H9 (cell line): ENCODE measurements at regions not wholly inside any gene's neighbourhood (a gene's known extent, or its start where the extent isn't known, plus 50 kb on each side); places are given as distances from the start of the nearest gene placed in this dataset.

Source experiments
- DNase-seq: peaks from one replicate; pipeline ENCODE4 v3.0.0-alpha.2; 2017
- H2AFZ ChIP-seq: one replicate; pipeline ENCODE4 v1.6.1; 2013; ENCODE audit warnings: mild to moderate bottlenecking, low read length, control low read depth, moderate library complexity
- H2AK5ac ChIP-seq: 2 replicates; pipeline ENCODE4 v1.6.1; 2013; ENCODE audit warnings: low read length, control low read depth, mixed read lengths; ENCODE audit not compliant: insufficient read length
- H2BK120ac ChIP-seq: one replicate; pipeline ENCODE4 v1.6.1; 2013; ENCODE audit warnings: low read depth, mild to moderate bottlenecking, low read length, control low read depth, inconsistent platforms; ENCODE audit not compliant: poor library complexity, severe bottlenecking
- H2BK12ac ChIP-seq: 2 replicates; pipeline ENCODE4 v1.6.1; 2013; ENCODE audit warnings: low read length, control low read depth, mixed read lengths, low read depth; ENCODE audit not compliant: insufficient read length
- H2BK15ac ChIP-seq: 2 replicates; pipeline ENCODE4 v1.6.1; 2013; ENCODE audit warnings: low read depth, low read length, control low read depth
- H2BK20ac ChIP-seq: one replicate; pipeline ENCODE4 v1.6.1; 2013; ENCODE audit warnings: low read depth, mild to moderate bottlenecking, low read length, control low read depth, inconsistent platforms; ENCODE audit not compliant: poor library complexity, severe bottlenecking
- H2BK5ac ChIP-seq: 2 replicates; pipeline ENCODE4 v1.6.1; 2013; ENCODE audit warnings: low read length, control low read depth, mixed read lengths; ENCODE audit not compliant: insufficient read length
- H3K14ac ChIP-seq: 2 replicates; pipeline ENCODE4 v1.6.1; 2013; ENCODE audit warnings: low read length, control low read depth; ENCODE audit not compliant: insufficient read depth
- H3K18ac ChIP-seq: 2 replicates; pipeline ENCODE4 v1.6.1; 2013; ENCODE audit warnings: low read depth, mild to moderate bottlenecking, mixed read lengths, low read length, control low read depth; ENCODE audit not compliant: insufficient read length
- H3K23ac ChIP-seq: 2 replicates; pipeline ENCODE4 v1.6.1; 2013; ENCODE audit warnings: low read length, control low read depth, mixed read lengths, low read depth; ENCODE audit not compliant: insufficient read length
- H3K23me2 ChIP-seq: 2 replicates; pipeline ENCODE4 v1.6.1; 2013; ENCODE audit warnings: low read depth, mild to moderate bottlenecking, mixed read lengths, low read length, control low read depth; ENCODE audit not compliant: insufficient read length, poor library complexity, severe bottlenecking
- H3K27ac ChIP-seq: 2 replicates; pipeline ENCODE4 v1.5.1; 2013; ENCODE audit warnings: low read length, control low read depth, mixed read lengths, low read depth; ENCODE audit not compliant: insufficient read length
- H3K27me3 ChIP-seq: 2 replicates; pipeline ENCODE4 v1.6.1; 2013; ENCODE audit warnings: low read length, control low read depth, inconsistent platforms; ENCODE audit not compliant: insufficient read depth
- H3K4ac ChIP-seq: 2 replicates; pipeline ENCODE4 v1.6.1; 2013; ENCODE audit warnings: low read depth, mild to moderate bottlenecking, control low read depth, inconsistent platforms, low read length, moderate library complexity
- H3K4me1 ChIP-seq: 2 replicates; pipeline ENCODE4 v1.6.1; 2013; ENCODE audit warnings: low read length, control low read depth, inconsistent platforms; ENCODE audit not compliant: insufficient read depth
- H3K4me2 ChIP-seq: 2 replicates; pipeline ENCODE4 v1.6.1; 2013; ENCODE audit warnings: low read length, control low read depth, mixed read lengths; ENCODE audit not compliant: insufficient read length, insufficient read depth
- H3K56ac ChIP-seq: 2 replicates; pipeline ENCODE4 v1.6.1; 2013; ENCODE audit warnings: low read depth, mild to moderate bottlenecking, mixed read lengths, low read length, control low read depth; ENCODE audit not compliant: insufficient read length
- H3K79me1 ChIP-seq: 2 replicates; pipeline ENCODE4 v1.6.1; 2013; ENCODE audit warnings: low read depth, mild to moderate bottlenecking, moderate library complexity, low read length, control low read depth, inconsistent platforms; ENCODE audit not compliant: insufficient read depth, poor library complexity, severe bottlenecking
- H3K79me2 ChIP-seq: 2 replicates; pipeline ENCODE4 v1.6.1; 2013; ENCODE audit warnings: low read length, control low read depth, inconsistent platforms; ENCODE audit not compliant: insufficient read depth
- H3K9ac ChIP-seq: 2 replicates; pipeline ENCODE4 v1.6.1; 2013; ENCODE audit warnings: low read length, control low read depth, mixed read lengths; ENCODE audit not compliant: insufficient read length; ENCODE audit errors: extremely low read depth
- H3K9me3 ChIP-seq: one replicate; pipeline ENCODE4 v1.6.1; 2013; ENCODE audit warnings: low read depth, low read length, inconsistent platforms; ENCODE audit not compliant: control insufficient read depth
- H3T11ph ChIP-seq: one replicate; pipeline ENCODE4 v1.6.1; 2013; ENCODE audit warnings: mild to moderate bottlenecking, low read length, control low read depth, inconsistent platforms
- H4K20me1 ChIP-seq: one replicate; pipeline ENCODE4 v1.6.1; 2013; ENCODE audit not compliant: control insufficient read depth, insufficient read length, insufficient read depth
- H4K5ac ChIP-seq: 2 replicates; pipeline ENCODE4 v1.6.1; 2013; ENCODE audit warnings: low read depth, mild to moderate bottlenecking, mixed read lengths, low read length, control low read depth; ENCODE audit not compliant: insufficient read length
- H4K8ac ChIP-seq: replicated peaks from 2 replicates; pipeline ENCODE4 v1.6.1; 2013; ENCODE audit warnings: low read length, control low read depth, mixed read lengths, low read depth; ENCODE audit not compliant: insufficient read length
- H4K91ac ChIP-seq: 2 replicates; pipeline ENCODE4 v1.6.1; 2013; ENCODE audit warnings: low read depth, mild to moderate bottlenecking, moderate library complexity, mixed read lengths, low read length, control low read depth; ENCODE audit not compliant: insufficient read length
- H3K27ac Mint-ChIP-seq, 3 experiments: 2 replicates in 2 of 3; 3 replicates in 1 of 3; pipeline ENCODE4 v1.8.0; 2020 to 2021; ENCODE audit warnings: mixed read lengths in 3 of 3, mild to moderate bottlenecking in 1 of 3, moderate library complexity in 1 of 3
- H3K27me3 Mint-ChIP-seq: 2 replicates; pipeline ENCODE4 v1.8.0; 2021; ENCODE audit warnings: low read depth, mild to moderate bottlenecking, moderate library complexity, mixed read lengths
- H3K36me3 Mint-ChIP-seq, 3 experiments: 2 replicates in 2 of 3; 3 replicates in 1 of 3; pipeline ENCODE4 v1.8.0; 2020 to 2021; ENCODE audit warnings: low read depth in 3 of 3, mixed read lengths in 3 of 3; ENCODE audit not compliant: insufficient read depth in 1 of 3
- H3K4me1 Mint-ChIP-seq, 2 experiments: 2 replicates each; pipeline ENCODE4 v1.8.0; 2020; ENCODE audit warnings: mixed read lengths in 2 of 2
- H3K4me3 Mint-ChIP-seq, 2 experiments: 2 replicates in 1 of 2; 3 replicates in 1 of 2; pipeline ENCODE4 v1.8.0; 2020 to 2021; ENCODE audit warnings: mild to moderate bottlenecking in 2 of 2, mixed read lengths in 2 of 2, moderate library complexity in 1 of 2
- H3K9me3 Mint-ChIP-seq, 2 experiments: 2 replicates in 1 of 2; 3 replicates in 1 of 2; pipeline ENCODE4 v1.8.0; 2020; ENCODE audit warnings: mild to moderate bottlenecking in 2 of 2, mixed read lengths in 2 of 2, moderate library complexity in 1 of 2
- CTCF ChIP-seq: fragments of 200-600 bp; sonication (generic); conservative IDR thresholded peaks from 3 replicates; pipeline ENCODE4 v1.8.0; 2021; ENCODE audit warnings: antibody characterized with exemption, mild to moderate bottlenecking
- WGBS: extraction: QIAGEN DNeasy Blood & Tissue Kit; methylation state at CpG from one replicate; pipeline ENCODE4 v1.1.7; 2013; ENCODE audit warnings: missing lambda C conversion rate, low lambda C conversion rate, mixed read lengths; ENCODE audit not compliant: insufficient read length; ENCODE audit errors: extremely low coverage; 5-methylcytosine and 5-hydroxymethylcytosine counted together

DNA sequence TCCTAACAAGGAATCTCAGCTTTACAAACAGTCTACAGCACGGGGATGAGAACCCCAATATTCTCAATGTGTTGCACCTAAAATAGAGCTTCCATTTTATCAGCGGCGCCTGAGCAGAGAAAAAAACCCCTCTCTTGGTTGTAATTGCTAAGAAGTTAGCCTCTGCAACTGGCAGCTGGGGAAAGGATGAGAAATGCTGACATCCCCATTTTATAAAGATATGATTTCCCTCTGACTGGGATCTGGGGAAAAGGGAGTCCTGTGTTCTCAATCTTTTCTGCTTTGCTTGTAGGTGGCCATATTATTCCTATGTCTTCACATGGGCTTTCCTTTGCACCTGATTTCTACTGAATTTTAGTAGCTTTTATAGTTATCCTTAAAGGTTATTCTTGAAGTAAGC lies 981.4 kb upstream of the DDX18 start:
- H3K14ac ChIP-seq = no peak overlapping the region
- H3K27me3 ChIP-seq = no peaks in the 10 kb centered on the region
- no peak overlapping the region for H3K18ac ChIP-seq
- H3K4ac ChIP-seq = no peak overlapping the region
- H4K5ac ChIP-seq = no peak overlapping the region
- no peaks in the 10 kb centered on the region for H4K20me1 ChIP-seq
- DNase-seq = no peak
- H3K23ac ChIP-seq = no peak overlapping the region
- H3K79me2 ChIP-seq = no peaks in the 10 kb centered on the region
- H3K4me1 ChIP-seq = no peaks in the 10 kb centered on the region
- no peak overlapping the region for H4K8ac ChIP-seq
- TF ChIP-seq CTCF = no peak
- no peak overlapping the region for H3K27ac ChIP-seq
- no peaks in the 10 kb centered on the region for H3K23me2 ChIP-seq
- Mint-ChIP-seq H3K4me1 (no peaks in the 10 kb centered on the region), H3K27ac (no peak overlapping the region), H3K27me3 (peaks cover 3% of the 10 kb centered on the region; the same call in 1 of the 2 replicates), H3K4me3 (no peak overlapping the region), H3K36me3 (no peaks in the 10 kb centered on the region), H3K9me3 (peaks cover 3 to 6% of the 10 kb centered on the region in 2 experiments; a peak in 3 of 5 replicates)
- no peak overlapping the region for H3K4me2 ChIP-seq
- H2AFZ ChIP-seq = no peak overlapping the region
- H2BK120ac ChIP-seq = no peak overlapping the region
- no peak overlapping the region for H4K91ac ChIP-seq
- H2BK20ac ChIP-seq = no peak overlapping the region
- H3K9ac ChIP-seq = no peak overlapping the region
- no peaks in the 10 kb centered on the region for H3K79me1 ChIP-seq
- WGBS = no CpG with 5 or more reads among the region's 3 CpGs
- no peak overlapping the region for H3K56ac ChIP-seq
- H2BK15ac ChIP-seq = no peak overlapping the region
- H2BK5ac ChIP-seq = no peak overlapping the region
- H3K9me3 ChIP-seq = no peaks in the 10 kb centered on the region
- no peak overlapping the region for H3T11ph ChIP-seq
- H2AK5ac ChIP-seq = no peak overlapping the region
- no peak overlapping the region for H2BK12ac ChIP-seq
